Spleen (tissue), 11 donors: ENCODE measurements at regions not wholly inside any gene's neighbourhood (a gene's known extent, or its start where the extent isn't known, plus 50 kb on each side); places are given as distances from the start of the nearest gene placed in this dataset.

Experiments
- DNase-seq: peaks from one replicate; pipeline ENCODE4 v3.0.0-alpha.2; 2020
- H3K27ac ChIP-seq, 8 donors: fragments of 200-600 bp; sonication (generic) in 7 of 8; 1 replicate in 4 of 8; 2 replicates in 4 of 8; pipeline versions ENCODE4 v1.5.0 to v1.8.0; 2016 to 2021; ENCODE audit warnings: inconsistent platforms in 4 of 8, mild to moderate bottlenecking in 4 of 8, moderate library complexity in 1 of 8
- H3K27me3 ChIP-seq, 7 donors: fragments of 200-600 bp; sonication (generic) in 6 of 7; replicated peaks in 1 of 7; 1 replicate in 4 of 7; 2 replicates in 3 of 7; pipeline versions ENCODE4 v1.5.0 to v1.8.0; 2016 to 2021; ENCODE audit warnings: inconsistent platforms in 3 of 7, mild to moderate bottlenecking in 1 of 7
- H3K36me3 ChIP-seq, 6 donors: fragments of 200-600 bp; sonication (generic) in 5 of 6; 1 replicate in 4 of 6; 2 replicates in 2 of 6; pipeline versions ENCODE4 v1.5.0 to v1.8.0; 2016 to 2021; ENCODE audit warnings: inconsistent platforms in 2 of 6
- H3K4me1 ChIP-seq, 6 donors: fragments of 200-600 bp; sonication (generic) in 5 of 6; 1 replicate in 3 of 6; 2 replicates in 3 of 6; pipeline versions ENCODE4 v1.5.0 to v1.8.0; 2016 to 2021; ENCODE audit warnings: inconsistent platforms in 3 of 6
- H3K4me3 ChIP-seq, 8 donors: fragments of 200-600 bp; sonication (generic) in 7 of 8; 1 replicate in 4 of 8; 2 replicates in 4 of 8; pipeline versions ENCODE4 v1.5.0 to v1.8.0; 2016 to 2021; ENCODE audit warnings: inconsistent platforms in 4 of 8, mild to moderate bottlenecking in 4 of 8, moderate library complexity in 2 of 8
- H3K9me3 ChIP-seq, 8 donors: fragments of 200-600 bp; sonication (generic) in 7 of 8; 1 replicate in 4 of 8; 2 replicates in 4 of 8; pipeline versions ENCODE4 v1.5.0 to v1.8.0; 2016 to 2021; ENCODE audit warnings: inconsistent platforms in 4 of 8
- CTCF ChIP-seq, 11 experiments: fragments of 200-600 bp in 7 of 11; fragments of 450-650 bp in 4 of 11; sonication (generic) in 4 of 11; IDR thresholded peaks in 8 of 11; conservative IDR thresholded peaks in 3 of 11; 1 replicate in 7 of 11; 2 replicates in 4 of 11; pipeline versions ENCODE4 v1.4.0 to v1.8.0; 2016 to 2021; ENCODE audit warnings: antibody characterized with exemption in 11 of 11, inconsistent platforms in 4 of 11, mild to moderate bottlenecking in 1 of 11
- POLR2A ChIP-seq, 3 donors: fragments of 450-650 bp; IDR thresholded peaks; one replicate each; pipeline ENCODE4 v1.5.1; 2017; ENCODE audit warnings: antibody characterized with exemption in 3 of 3, mild to moderate bottlenecking in 1 of 3
- POLR2AphosphoS5 ChIP-seq, 3 donors: sonication (generic); formaldehyde crosslinking; IDR thresholded peaks; one replicate each; pipeline ENCODE4 v1.5.1; 2017; ENCODE audit warnings: antibody characterized with exemption in 3 of 3
- WGBS, 5 donors: extraction: QIAGEN DNeasy Blood & Tissue Kit in 3 of 5; methylation state at CpG; one replicate each; pipeline versions ENCODE4 v1.1.5 to v1.1.7; 2013 to 2018; 5-methylcytosine and 5-hydroxymethylcytosine counted together
- intact Hi-C: fragments of 100-400 bp; cut with DNase I; formaldehyde crosslinking; loops from one replicate; pipeline ENCODE4 v1.15.0; 2023; ENCODE audit warnings: low total_unique reads
- donor health status: healthy with polysubstance abuse.
- donor health status: DM: no; HTN: no; CAD: no; lungs with moderate emphysema.
- donor health status: DM: no; HTN: no; CAD: no.
- donor health status: Bipolar disorder and iron deficiency.
- donor health status: healthy.
- donor health status: DM: no; HTN: no; CAD: no.
- donor health status: DM: yes; HTN: yes; CAD: no.

- intact Hi-C loops: no loop called here
Measured at GRCh38 chr7:20993693-20994092, 207.0 kb upstream of the SP8 start.

DNA sequence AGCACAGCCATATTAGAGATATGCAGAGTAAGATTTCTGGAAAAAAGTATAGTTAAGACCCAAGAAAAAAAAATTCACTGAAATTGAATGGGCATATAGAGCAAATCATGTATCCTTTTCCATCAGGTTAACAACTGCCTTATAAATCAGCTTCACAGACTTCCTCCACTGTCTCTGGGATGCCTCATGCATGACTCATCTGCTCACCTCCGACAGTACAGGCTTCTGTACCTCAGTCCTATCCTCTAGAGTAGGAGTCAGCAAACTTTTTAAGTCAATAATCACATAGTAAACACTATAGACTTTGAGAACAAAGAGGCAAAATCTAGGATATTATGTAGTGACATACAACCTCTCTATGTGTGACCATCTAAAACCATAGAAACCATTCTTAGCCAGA, 211.6 kb upstream of the SP8 start:
- Histone ChIP-seq H3K27me3 (no peaks in the 10 kb centered on the region), H3K9me3 (peaks cover 0 to 18% (median 7%) of the 10 kb centered on the region in 8 donors), H3K4me1 (no peaks in the 10 kb centered on the region), H3K27ac (no peak overlapping the region), H3K4me3 (no peak overlapping the region), H3K36me3 (no peaks in the 10 kb centered on the region)
- TF ChIP-seq POLR2A (IDR thresholded peaks at IDR 0.05) (no peak), POLR2AphosphoS5 (IDR thresholded peaks at IDR 0.05) (no peak), CTCF (IDR thresholded peaks at IDR 0.05 in 8 of 11, conservative IDR thresholded peaks at IDR 0.05 in 3 of 11) (no peak)
- DNase-seq: no peak
- WGBS, 5 donors: 48 to 74% (median 68%) methylated on average over 1 of the region's 1 CpG
- intact Hi-C loops: no loop called here

More at GRCh38 chr7:20993693-20994092, 207.0 kb upstream of the SP8 start:
- no peak for TF ChIP-seq CTCF (IDR thresholded peaks at IDR 0.05 in 8 of 11, conservative IDR thresholded peaks at IDR 0.05 in 3 of 11)
- TF ChIP-seq POLR2A (IDR thresholded peaks at IDR 0.05): no peak
- no peak for TF ChIP-seq POLR2AphosphoS5 (IDR thresholded peaks at IDR 0.05)
- WGBS, 5 donors: 33 to 85% (median 68%) methylated on average over 1 of the region's 1 CpG
- Histone ChIP-seq H3K9me3 (peaks cover 0 to 13% (median 3%) of the 10 kb centered on the region in 8 donors), H3K36me3 (no peaks in the 10 kb centered on the region), H3K27ac (no peak overlapping the region), H3K4me3 (no peak overlapping the region), H3K4me1 (no peaks in the 10 kb centered on the region), H3K27me3 (no peaks in the 10 kb centered on the region)
- no peak for DNase-seq

- no peaks in the 10 kb centered on the region for H3K27me3 ChIP-seq
- no peak for DNase-seq
- TF ChIP-seq POLR2AphosphoS5 (IDR thresholded peaks at IDR 0.05): no peak
- TF ChIP-seq POLR2A (IDR thresholded peaks at IDR 0.05): no peak
- no peak for TF ChIP-seq CTCF (IDR thresholded peaks at IDR 0.05 in 8 of 11, conservative IDR thresholded peaks at IDR 0.05 in 3 of 11)
- intact Hi-C loops: no loop called here
- H3K27ac ChIP-seq: no peak overlapping the region
- H3K4me1 ChIP-seq: no peaks in the 10 kb centered on the region
- no peaks in the 10 kb centered on the region for H3K36me3 ChIP-seq
- H3K4me3 ChIP-seq: no peak overlapping the region
- WGBS, 5 donors: 80 to 93% (median 86%) methylated on average over 4 of the region's 4 CpGs
- H3K9me3 ChIP-seq: peaks cover 0 to 17% (median 7%) of the 10 kb centered on the region in 8 donors
Measured at GRCh38 chr7:21011153-21011552, 224.5 kb upstream of the SP8 start.

DNA sequence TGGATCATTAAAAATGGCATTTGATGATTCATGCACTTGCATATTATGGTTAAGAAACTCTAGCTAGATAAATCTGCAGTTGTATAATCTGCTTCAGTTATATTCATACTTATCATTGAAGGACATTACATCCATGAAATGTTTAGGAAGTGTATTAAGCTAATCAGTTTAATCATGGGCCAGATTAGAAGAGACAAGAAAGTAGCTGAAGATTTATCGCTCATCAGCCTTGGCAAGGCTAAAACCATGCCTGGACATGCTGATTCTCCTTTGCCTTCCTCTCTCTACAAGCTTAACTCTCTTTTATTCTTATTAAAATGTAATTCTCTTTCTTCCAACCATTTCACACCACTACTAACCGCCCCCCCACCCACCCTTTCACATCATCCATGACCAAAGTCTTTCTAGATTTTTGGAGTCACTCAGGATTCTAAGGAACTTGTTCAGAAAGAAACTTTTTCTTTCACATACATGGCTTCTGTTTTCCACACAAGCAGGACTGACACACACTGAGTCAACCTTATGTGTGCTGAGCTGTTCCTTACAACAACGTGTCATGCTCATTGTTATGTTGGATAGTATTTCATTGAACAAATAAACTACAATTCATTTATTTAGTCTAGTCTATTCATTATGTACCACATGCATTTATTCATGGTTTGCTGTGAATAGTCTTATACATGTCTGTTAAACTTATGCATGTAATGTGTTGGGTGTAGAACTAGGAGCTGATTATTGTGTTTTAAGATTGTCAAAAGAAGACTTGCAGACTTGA, 227.3 kb upstream of the SP8 start:
- peaks cover 0 to 3% (median 0%) of the 10 kb centered on the region in 8 donors for H3K9me3 ChIP-seq
- H3K4me3 ChIP-seq: no peak overlapping the region
- no peaks in the 10 kb centered on the region for H3K27me3 ChIP-seq
- no peak overlapping the region for H3K27ac ChIP-seq
- DNase-seq: no peak
- H3K4me1 ChIP-seq: no peaks in the 10 kb centered on the region
- TF ChIP-seq CTCF (IDR thresholded peaks at IDR 0.05 in 8 of 11, conservative IDR thresholded peaks at IDR 0.05 in 3 of 11): no peak
- no peak for TF ChIP-seq POLR2AphosphoS5 (IDR thresholded peaks at IDR 0.05)
- TF ChIP-seq POLR2A (IDR thresholded peaks at IDR 0.05): no peak
- intact Hi-C loops: no loop called here
- H3K36me3 ChIP-seq: no peaks in the 10 kb centered on the region
- 71 to 88% (median 84%) methylated on average over 3 of the region's 3 CpGs for WGBS, 5 donors
